ENCODE measurements at regions not wholly inside any gene's neighbourhood (a gene's known extent, or its start where the extent isn't known, plus 50 kb on each side); places are given as distances from the start of the nearest gene placed in this dataset.

DNA sequence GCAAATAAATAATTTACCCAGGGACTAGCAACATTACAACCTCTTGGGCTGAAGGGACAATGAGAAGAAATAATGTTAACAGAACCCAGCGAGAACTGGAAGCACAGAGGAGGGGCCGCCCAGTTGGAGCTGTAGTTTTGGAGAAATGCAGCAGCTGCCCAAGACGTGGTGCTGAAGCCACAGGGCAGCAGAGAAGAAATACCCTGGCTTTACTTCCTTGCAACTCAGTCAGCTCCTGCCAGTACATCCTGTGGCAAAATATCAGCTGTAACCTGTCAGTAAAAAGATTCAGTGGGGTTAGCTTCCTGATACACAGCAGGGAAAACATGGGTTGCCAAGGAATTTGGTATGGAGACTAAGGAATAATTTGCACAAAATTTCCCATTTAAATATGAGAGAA lies 283.6 kb upstream of the USP25 start:
- no peaks in the 10 kb centered on the region for H3K79me2 ChIP-seq (ENCODE audit: insufficient read depth, low read length)
- H3K79me1 ChIP-seq (ENCODE audit: insufficient read depth, low read depth, low read length, poor library complexity, severe bottlenecking) = no peaks in the 10 kb centered on the region
- peaks cover 22 to 34% of the 10 kb centered on the region in 2 experiments for H3K9me3 Mint-ChIP-seq
- no peak overlapping the region for H3K18ac ChIP-seq (ENCODE audit: insufficient read length, low read depth, low read length)
- H4K5ac ChIP-seq (ENCODE audit: insufficient read length, low read depth, low read length) = no peak overlapping the region
- H3K27me3 Mint-ChIP-seq (ENCODE audit: low read depth) = no peaks in the 10 kb centered on the region
- peaks cover 8% of the 10 kb centered on the region; the same call in 1 of the 2 replicates for H3K4me1 ChIP-seq (ENCODE audit: insufficient read depth, low read length)
- no peak overlapping the region for H2BK120ac ChIP-seq (ENCODE audit: low read depth, low read length, poor library complexity, severe bottlenecking)
- TF ChIP-seq CTCF (conservative IDR thresholded peaks at IDR 0.05) = no peak
- peaks cover 46 to 48% of the 10 kb centered on the region in 2 experiments for H3K4me1 Mint-ChIP-seq
- H3K27ac ChIP-seq (ENCODE audit: insufficient read length, low read depth, low read length) = no peak overlapping the region
- H2BK12ac ChIP-seq (ENCODE audit: insufficient read length, low read depth, low read length) = no peak overlapping the region
- H3K36me3 Mint-ChIP-seq (ENCODE audit: insufficient read depth in 1 of 3, low read depth in 3 of 3) = peaks cover 14 to 37% (median 17%) of the 10 kb centered on the region in 3 experiments
- H2BK5ac ChIP-seq (ENCODE audit: insufficient read length, low read length) = no peak overlapping the region
- no peak overlapping the region for H2BK15ac ChIP-seq (ENCODE audit: low read depth, low read length)
- no peak overlapping the region for H3K23ac ChIP-seq (ENCODE audit: insufficient read length, low read depth, low read length)
- H3K56ac ChIP-seq (ENCODE audit: insufficient read length, low read depth, low read length) = no peak overlapping the region
- no peak overlapping the region for H2AK5ac ChIP-seq (ENCODE audit: insufficient read length, low read length)
- no peak overlapping the region for H2AFZ ChIP-seq (ENCODE audit: low read length)
- WGBS (ENCODE audit: extremely low coverage, insufficient read length, low lambda C conversion rate) = no CpG with 5 or more reads among the region's 3 CpGs
- H4K20me1 ChIP-seq (ENCODE audit: control insufficient read depth, insufficient read depth, insufficient read length) = no peaks in the 10 kb centered on the region
- no peak for DNase-seq
- H3K4ac ChIP-seq (ENCODE audit: low read depth, low read length) = no peak overlapping the region
- H4K8ac ChIP-seq (replicated peaks; ENCODE audit: insufficient read length, low read depth, low read length) = no peak overlapping the region
- no peaks in the 10 kb centered on the region for H3K27me3 ChIP-seq (ENCODE audit: insufficient read depth, low read length)
- H2BK20ac ChIP-seq (ENCODE audit: low read depth, low read length, poor library complexity, severe bottlenecking) = no peak overlapping the region
- peak overlapping the region in 1 of 3 experiments; percentile 30; a peak in 1 of 7 replicates for H3K27ac Mint-ChIP-seq
- no peak overlapping the region for H4K91ac ChIP-seq (ENCODE audit: insufficient read length, low read depth, low read length)
- no peak overlapping the region for H3K4me2 ChIP-seq (ENCODE audit: insufficient read depth, insufficient read length, low read length)
- H3K14ac ChIP-seq (ENCODE audit: insufficient read depth, low read length) = no peak overlapping the region
- H3K4me3 Mint-ChIP-seq = no peak overlapping the region
- H3K9me3 ChIP-seq (ENCODE audit: control insufficient read depth, low read depth, low read length) = no peaks in the 10 kb centered on the region
- H3K23me2 ChIP-seq (ENCODE audit: insufficient read length, low read depth, low read length, poor library complexity, severe bottlenecking) = no peaks in the 10 kb centered on the region
- no peak overlapping the region for H3K9ac ChIP-seq (ENCODE audit: extremely low read depth, insufficient read length, low read length)
- H3T11ph ChIP-seq (ENCODE audit: low read length) = no peak overlapping the region
